ENCODE measurements at regions not wholly inside any gene's neighbourhood (a gene's known extent, or its start where the extent isn't known, plus 50 kb on each side); places are given as distances from the start of the nearest gene placed in this dataset.

DNA sequence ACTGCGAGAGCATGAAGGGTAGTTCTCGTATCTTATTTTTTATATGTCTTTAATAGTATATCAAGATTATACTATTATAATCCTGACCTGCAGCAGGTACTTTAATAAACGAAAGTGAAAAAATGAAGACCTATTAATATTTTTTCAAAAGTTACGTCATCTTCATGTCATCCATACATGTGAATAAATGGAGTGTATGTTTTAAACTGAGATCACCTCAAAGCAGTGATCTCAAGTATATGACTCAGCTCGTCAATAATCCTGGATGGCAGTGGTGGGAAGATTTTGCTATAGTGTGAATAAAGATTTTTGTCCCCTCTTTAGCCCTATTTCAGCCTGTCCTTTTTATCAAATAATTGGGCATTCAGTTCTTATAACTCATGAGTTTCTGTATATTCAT lies 166.3 kb upstream of the FBXO11 start:
- TF ChIP-seq, protein P1, sequence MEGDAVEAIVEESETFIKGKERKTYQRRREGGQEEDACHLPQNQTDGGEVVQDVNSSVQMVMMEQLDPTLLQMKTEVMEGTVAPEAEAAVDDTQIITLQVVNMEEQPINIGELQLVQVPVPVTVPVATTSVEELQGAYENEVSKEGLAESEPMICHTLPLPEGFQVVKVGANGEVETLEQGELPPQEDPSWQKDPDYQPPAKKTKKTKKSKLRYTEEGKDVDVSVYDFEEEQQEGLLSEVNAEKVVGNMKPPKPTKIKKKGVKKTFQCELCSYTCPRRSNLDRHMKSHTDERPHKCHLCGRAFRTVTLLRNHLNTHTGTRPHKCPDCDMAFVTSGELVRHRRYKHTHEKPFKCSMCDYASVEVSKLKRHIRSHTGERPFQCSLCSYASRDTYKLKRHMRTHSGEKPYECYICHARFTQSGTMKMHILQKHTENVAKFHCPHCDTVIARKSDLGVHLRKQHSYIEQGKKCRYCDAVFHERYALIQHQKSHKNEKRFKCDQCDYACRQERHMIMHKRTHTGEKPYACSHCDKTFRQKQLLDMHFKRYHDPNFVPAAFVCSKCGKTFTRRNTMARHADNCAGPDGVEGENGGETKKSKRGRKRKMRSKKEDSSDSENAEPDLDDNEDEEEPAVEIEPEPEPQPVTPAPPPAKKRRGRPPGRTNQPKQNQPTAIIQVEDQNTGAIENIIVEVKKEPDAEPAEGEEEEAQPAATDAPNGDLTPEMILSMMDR (conservative IDR thresholded peaks at IDR 0.05 in 1 of 2, IDR thresholded peaks at IDR 0.05 in 1 of 2; ENCODE audit: low read depth in 1 of 2, low read length in 2 of 2) = no peak
- no peak for TF ChIP-seq EZH2 (IDR thresholded peaks at IDR 0.05; ENCODE audit: low read length, missing control alignments)
